Activated T-helper 1 cell treated with anti-CD3 and anti-CD28 coated beads, Interleukin-12 subunit alpha, Interleukin-12 subunit beta, Interleukin-2, Interleukin-4 antibody, amounts not matched to agents 30 ng/mL and 10 ng/mL and 1 ng/mL, durations not matched to agents 14 hours and 24 hours and 36 hours (primary cell): ENCODE measurements at regions not wholly inside any gene's neighbourhood (a gene's known extent, or its start where the extent isn't known, plus 50 kb on each side); places are given as distances from the start of the nearest gene placed in this dataset.

Source experiments
- DNase-seq: peaks from one replicate; pipeline ENCODE4 v3.0.0; 2021; ENCODE audit warnings: low spot score
- H3K27ac Mint-ChIP-seq: one replicate; pipeline ENCODE4 v1.8.0; 2021; ENCODE audit warnings: mild to moderate bottlenecking, mixed read lengths
- H3K27me3 Mint-ChIP-seq: one replicate; pipeline ENCODE4 v1.8.0; 2022; ENCODE audit warnings: mild to moderate bottlenecking, moderate library complexity, mixed read lengths; ENCODE audit not compliant: insufficient read depth
- H3K36me3 Mint-ChIP-seq: one replicate; pipeline ENCODE4 v1.8.0; 2021; ENCODE audit warnings: low read depth, mixed read lengths
- H3K4me1 Mint-ChIP-seq: one replicate; pipeline ENCODE4 v1.8.0; 2021; ENCODE audit warnings: low read depth, mixed read lengths
- H3K4me3 Mint-ChIP-seq: one replicate; pipeline ENCODE4 v1.8.0; 2021; ENCODE audit warnings: mild to moderate bottlenecking, moderate library complexity, mixed read lengths
- H3K9me3 Mint-ChIP-seq: one replicate; pipeline ENCODE4 v1.8.0; 2021; ENCODE audit warnings: mixed read lengths
- intact Hi-C: fragments of 100-400 bp; cut with micrococcal nuclease; formaldehyde crosslinking; loops from one replicate; pipeline ENCODE4 v1.15.1; 2024

- no peak overlapping the region for H3K4me3 Mint-ChIP-seq
- DNase-seq: no peak
- intact Hi-C loops: no loop called here
- H3K27me3 Mint-ChIP-seq: peaks cover 5% of the 10 kb centered on the region
- H3K36me3 Mint-ChIP-seq: no peaks in the 10 kb centered on the region
- no peak overlapping the region for H3K27ac Mint-ChIP-seq
- no peaks in the 10 kb centered on the region for H3K4me1 Mint-ChIP-seq
- H3K9me3 Mint-ChIP-seq: no peaks in the 10 kb centered on the region
Observed at GRCh38 chr6:40251637-40252300, 317.5 kb upstream of the MOCS1 start.

GRCh38 chr6:40249935-40250334, 315.7 kb upstream of the MOCS1 start:
- Mint-ChIP-seq H3K27me3 (peaks cover 5% of the 10 kb centered on the region), H3K36me3 (no peaks in the 10 kb centered on the region), H3K4me1 (no peaks in the 10 kb centered on the region), H3K4me3 (no peak overlapping the region), H3K9me3 (no peaks in the 10 kb centered on the region), H3K27ac (no peak overlapping the region)
- DNase-seq: no peak
- intact Hi-C loops: no loop called here

- H3K27ac Mint-ChIP-seq: no peak overlapping the region
Observed at GRCh38 chr6:40247516-40248115, 313.4 kb upstream of the MOCS1 start.

GRCh38 chr6:40244699-40245098, 310.4 kb upstream of the MOCS1 start:
- no peaks in the 10 kb centered on the region for H3K4me1 Mint-ChIP-seq
- H3K4me3 Mint-ChIP-seq: no peak overlapping the region
- no peak overlapping the region for H3K27ac Mint-ChIP-seq
- H3K9me3 Mint-ChIP-seq: peaks cover 5% of the 10 kb centered on the region
- intact Hi-C loops: no loop called here
- DNase-seq: no peak
- no peaks in the 10 kb centered on the region for H3K36me3 Mint-ChIP-seq
- H3K27me3 Mint-ChIP-seq: no peaks in the 10 kb centered on the region

More at GRCh38 chr6:40247516-40248115, 313.4 kb upstream of the MOCS1 start:
- Mint-ChIP-seq H3K27me3 (peaks cover 2% of the 10 kb centered on the region), H3K36me3 (no peaks in the 10 kb centered on the region), H3K4me1 (no peaks in the 10 kb centered on the region), H3K9me3 (no peaks in the 10 kb centered on the region), H3K4me3 (no peak overlapping the region)
- no peak for DNase-seq
- intact Hi-C loops: no loop called here

- Mint-ChIP-seq H3K36me3 (no peaks in the 10 kb centered on the region), H3K9me3 (peaks cover 4% of the 10 kb centered on the region), H3K27ac (no peak overlapping the region), H3K27me3 (peaks cover 2% of the 10 kb centered on the region), H3K4me1 (no peaks in the 10 kb centered on the region), H3K4me3 (no peak overlapping the region)
- intact Hi-C loops: no loop called here
- DNase-seq: no peak
Observed at GRCh38 chr6:40232698-40233097, 298.4 kb upstream of the MOCS1 start.

GRCh38 chr6:40227735-40228134, 293.5 kb upstream of the MOCS1 start:
- intact Hi-C loops: no loop called here
- Mint-ChIP-seq H3K4me1 (no peaks in the 10 kb centered on the region), H3K36me3 (no peaks in the 10 kb centered on the region)

GRCh38 chr6:40222354-40222753, 288.1 kb upstream of the MOCS1 start:
- H3K4me3 Mint-ChIP-seq: no peak overlapping the region
- H3K36me3 Mint-ChIP-seq: no peaks in the 10 kb centered on the region
- DNase-seq: no peak
- intact Hi-C loops: no loop called here
- H3K27me3 Mint-ChIP-seq: peaks cover 4% of the 10 kb centered on the region
- no peaks in the 10 kb centered on the region for H3K9me3 Mint-ChIP-seq
- no peak overlapping the region for H3K27ac Mint-ChIP-seq
- no peaks in the 10 kb centered on the region for H3K4me1 Mint-ChIP-seq

More at GRCh38 chr6:40227735-40228134, 293.5 kb upstream of the MOCS1 start:
- no peak overlapping the region for H3K27ac Mint-ChIP-seq
- no peaks in the 10 kb centered on the region for H3K9me3 Mint-ChIP-seq
- H3K4me3 Mint-ChIP-seq: no peak overlapping the region
- peaks cover 5% of the 10 kb centered on the region for H3K27me3 Mint-ChIP-seq
- DNase-seq: no peak

GRCh38 chr6:40219799-40220198, 285.5 kb upstream of the MOCS1 start:
- no peak overlapping the region for H3K4me3 Mint-ChIP-seq
- H3K9me3 Mint-ChIP-seq: no peaks in the 10 kb centered on the region
- intact Hi-C loops: no loop called here
- no peak overlapping the region for H3K27ac Mint-ChIP-seq
- no peak for DNase-seq
- peaks cover 6% of the 10 kb centered on the region for H3K27me3 Mint-ChIP-seq
- H3K4me1 Mint-ChIP-seq: no peaks in the 10 kb centered on the region
- no peaks in the 10 kb centered on the region for H3K36me3 Mint-ChIP-seq

GRCh38 chr6:40210628-40211056, 276.4 kb upstream of the MOCS1 start:
- Mint-ChIP-seq H3K27ac (no peak overlapping the region), H3K36me3 (no peaks in the 10 kb centered on the region), H3K27me3 (peaks cover 4% of the 10 kb centered on the region), H3K4me1 (no peaks in the 10 kb centered on the region), H3K4me3 (no peak overlapping the region), H3K9me3 (no peaks in the 10 kb centered on the region)
- no peak for DNase-seq
- intact Hi-C loops: no loop called here

- Mint-ChIP-seq H3K27ac (no peak overlapping the region), H3K9me3 (peaks cover 11% of the 10 kb centered on the region), H3K27me3 (peaks cover 2% of the 10 kb centered on the region), H3K36me3 (no peaks in the 10 kb centered on the region), H3K4me1 (no peaks in the 10 kb centered on the region), H3K4me3 (no peak overlapping the region)
- intact Hi-C loops: no loop called here
- no peak for DNase-seq
Observed at GRCh38 chr6:40205801-40206200, 271.5 kb upstream of the MOCS1 start.

GRCh38 chr6:40205004-40205403, 270.7 kb upstream of the MOCS1 start:
- Mint-ChIP-seq H3K9me3 (peaks cover 11% of the 10 kb centered on the region), H3K36me3 (no peaks in the 10 kb centered on the region), H3K4me3 (no peak overlapping the region), H3K27ac (no peak overlapping the region), H3K4me1 (no peaks in the 10 kb centered on the region), H3K27me3 (peaks cover 2% of the 10 kb centered on the region)
- intact Hi-C loops: no loop called here
- DNase-seq: no peak

GRCh38 chr6:40197371-40197770, 263.1 kb upstream of the MOCS1 start:
- DNase-seq: no peak
- Mint-ChIP-seq H3K4me3 (no peak overlapping the region), H3K36me3 (no peaks in the 10 kb centered on the region), H3K9me3 (no peaks in the 10 kb centered on the region), H3K4me1 (no peaks in the 10 kb centered on the region), H3K27ac (no peak overlapping the region), H3K27me3 (peaks cover 5% of the 10 kb centered on the region)
- intact Hi-C loops: no loop called here

GRCh38 chr6:40196135-40196518, 261.9 kb upstream of the MOCS1 start:
- H3K4me3 Mint-ChIP-seq: no peak overlapping the region
- DNase-seq: no peak
- H3K9me3 Mint-ChIP-seq: no peaks in the 10 kb centered on the region
- H3K27ac Mint-ChIP-seq: no peak overlapping the region
- no peaks in the 10 kb centered on the region for H3K4me1 Mint-ChIP-seq
- H3K27me3 Mint-ChIP-seq: peaks cover 3% of the 10 kb centered on the region
- H3K36me3 Mint-ChIP-seq: no peaks in the 10 kb centered on the region
- intact Hi-C loops: no loop called here
